Right lobe of liver (tissue), 6 donors: ENCODE measurements at regions not wholly inside any gene's neighbourhood (a gene's known extent, or its start where the extent isn't known, plus 50 kb on each side); places are given as distances from the start of the nearest gene placed in this dataset.
A peak's percentile ranks its signal among the peaks of the same experiment; 100 is the strongest.
"Not testable (repeated sequence)": the region's sequence is repeated elsewhere in the genome, so short reads cannot be mapped to it uniquely, and the experiment has no call there.

Experiments used
- ATAC-seq, 4 donors: fragments of 200-7000 bp; cut with Tn5 transposase; one replicate each; pipeline ENCODE4 v1.9.1; 2020; ENCODE audit warnings: mild to moderate bottlenecking in 4 of 4, moderate library complexity in 4 of 4
- DNase-seq, 3 donors: peaks; one replicate each; pipeline ENCODE4 v3.0.0-alpha.2; 2020
- H3K27ac ChIP-seq, 3 donors: fragments of 200-600 bp; one replicate each; pipeline ENCODE4 v1.8.0; 2022
- H3K27me3 ChIP-seq, 2 donors: fragments of 200-600 bp; one replicate each; pipeline ENCODE4 v1.8.0; 2022
- H3K36me3 ChIP-seq, 4 donors: fragments of 200-600 bp; sonication (generic) in 1 of 4; one replicate each; pipeline versions ENCODE4 v1.5.1 to v1.8.0; 2017 to 2022; ENCODE audit warnings: control low read depth in 1 of 4
- H3K4me1 ChIP-seq, 4 donors: fragments of 200-600 bp; sonication (generic) in 1 of 4; one replicate each; pipeline versions ENCODE4 v1.5.1 to v1.8.0; 2017 to 2022; ENCODE audit warnings: control low read depth in 1 of 4
- H3K4me3 ChIP-seq, 3 donors: fragments of 200-600 bp; one replicate each; pipeline ENCODE4 v1.8.0; 2022
- H3K9me3 ChIP-seq, 4 donors: fragments of 200-600 bp; sonication (generic) in 1 of 4; one replicate each; pipeline versions ENCODE4 v1.5.1 to v1.8.0; 2017 to 2022; ENCODE audit warnings: control low read depth in 1 of 4
- CTCF ChIP-seq, 4 donors: fragments of 200-600 bp in 3 of 4; fragments of 450-650 bp in 1 of 4; IDR thresholded peaks; one replicate each; pipeline versions ENCODE4 v1.5.1 to v1.8.0; 2016 to 2022; ENCODE audit warnings: antibody characterized with exemption in 4 of 4, mild to moderate bottlenecking in 2 of 4
- POLR2A ChIP-seq: fragments of 450-650 bp; IDR thresholded peaks from one replicate; pipeline ENCODE4 v1.6.1; 2017; ENCODE audit warnings: antibody characterized with exemption, mild to moderate bottlenecking
- WGBS: methylation state at CpG from one replicate; pipeline ENCODE4 v1.1.6; 2018; ENCODE audit warnings: low coverage, low lambda C conversion rate; ENCODE audit not compliant: insufficient coverage; ENCODE audit errors: missing lambda C conversion rate; 5-methylcytosine and 5-hydroxymethylcytosine counted together
- intact Hi-C, 2 donors: fragments of 100-400 bp; cut with DNase I; formaldehyde crosslinking; loops; one replicate each; pipeline versions ENCODE4 v1.11.2 to v1.14.1; 2022
- donor health status: DM: no; HTN: yes; CAD: no.
- donor health status: DM: no; HTN: no; CAD: no.
- donor health status: DM: no; HTN: no; CAD: no.
- donor health status: DM: no; HTN: yes; CAD: no.
- donor health status: DM: no; HTN: yes; CAD: no.

- Histone ChIP-seq H3K9me3 (no peaks in the 10 kb centered on the region), H3K4me3 (peak overlapping the region in 1 of 3 donors; percentile 10), H3K27me3 (no peaks in the 10 kb centered on the region), H3K36me3 (no peaks in the 10 kb centered on the region), H3K4me1 (no peaks in the 10 kb centered on the region), H3K27ac (no peak overlapping the region)
- ATAC-seq, result no peak
- intact Hi-C loops, result no loop called here
- no CpG with 5 or more reads among the region's 35 CpGs for WGBS
- no peak for TF ChIP-seq POLR2A
- no peak for TF ChIP-seq CTCF (IDR thresholded peaks at IDR 0.05)
- DNase-seq, result no peak
Measured at GRCh38 chr13:56735537-56735942, 405.2 kb upstream of the PRR20A start.

- intact Hi-C loops, result no loop called here
- Histone ChIP-seq H3K4me1 (no peaks in the 10 kb centered on the region), H3K27ac (no peak overlapping the region), H3K36me3 (no peaks in the 10 kb centered on the region), H3K27me3 (no peaks in the 10 kb centered on the region), H3K9me3 (no peaks in the 10 kb centered on the region), H3K4me3 (no peak overlapping the region)
- 55% methylated on average over 1 of the region's 1 CpG for WGBS
- ATAC-seq (no peak), DNase-seq (no peak)
- TF ChIP-seq CTCF (IDR thresholded peaks at IDR 0.05) (no peak), POLR2A (no peak)
Measured at GRCh38 chr13:56736966-56737365, 403.8 kb upstream of the PRR20A start.

GRCh38 chr13:56752636-56753035, 388.1 kb upstream of the PRR20A start:
- Histone ChIP-seq H3K27ac (no peak overlapping the region), H3K9me3 (no peaks in the 10 kb centered on the region), H3K4me1 (no peaks in the 10 kb centered on the region), H3K27me3 (no peaks in the 10 kb centered on the region), H3K4me3 (no peak overlapping the region), H3K36me3 (no peaks in the 10 kb centered on the region)
- ATAC-seq (no peak), DNase-seq (no peak)
- no peak for TF ChIP-seq POLR2A
- TF ChIP-seq CTCF (IDR thresholded peaks at IDR 0.05), result no peak
- intact Hi-C loops, result no loop called here
- 24% methylated on average over 1 of the region's 1 CpG for WGBS

- Histone ChIP-seq H3K4me3 (no peak overlapping the region), H3K27me3 (no peaks in the 10 kb centered on the region), H3K36me3 (no peaks in the 10 kb centered on the region), H3K4me1 (no peaks in the 10 kb centered on the region), H3K27ac (no peak overlapping the region), H3K9me3 (no peaks in the 10 kb centered on the region)
- intact Hi-C loops, result no loop called here
- WGBS, result 49% methylated on average over 3 of the region's 3 CpGs
- TF ChIP-seq CTCF (IDR thresholded peaks at IDR 0.05) (peak in 3 of 4 donors; percentile 35 to 46 (median 44)), POLR2A (no peak)
- peak; percentile 44 to 46 (median 44) for ATAC-seq
- DNase-seq, result no peak
Measured at GRCh38 chr13:56755181-56755935, 385.4 kb upstream of the PRR20A start.

- H3K4me1 ChIP-seq, H3K36me3 ChIP-seq, intact Hi-C loops, H3K9me3 ChIP-seq, H3K4me3 ChIP-seq, ATAC-seq, H3K27ac ChIP-seq, H3K27me3 ChIP-seq, DNase-seq: not testable (repeated sequence)
- 60% methylated on average over 1 of the region's 1 CpG for WGBS
Measured at GRCh38 chr13:56763333-56763732, 377.4 kb upstream of the PRR20A start.
